Mucosa of gallbladder (tissue), 1 donor: ENCODE measurements at regions not wholly inside any gene's neighbourhood (a gene's known extent, or its start where the extent isn't known, plus 50 kb on each side); places are given as distances from the start of the nearest gene placed in this dataset.
"Not testable (repeated sequence)": the region's sequence is repeated elsewhere in the genome, so short reads cannot be mapped to it uniquely, and the experiment has no call there.

ENCODE experiments used
- DNase-seq: peaks from one replicate; pipeline ENCODE4 v3.0.0-alpha.2; 2020; ENCODE audit warnings: low spot score
- donor health status: DM: no; HTN: no; CAD: no.

GRCh38 chr15:22519213-22519612 lies 60.5 kb downstream of the GOLGA6L22 start:
- not testable (repeated sequence) for DNase-seq

DNA sequence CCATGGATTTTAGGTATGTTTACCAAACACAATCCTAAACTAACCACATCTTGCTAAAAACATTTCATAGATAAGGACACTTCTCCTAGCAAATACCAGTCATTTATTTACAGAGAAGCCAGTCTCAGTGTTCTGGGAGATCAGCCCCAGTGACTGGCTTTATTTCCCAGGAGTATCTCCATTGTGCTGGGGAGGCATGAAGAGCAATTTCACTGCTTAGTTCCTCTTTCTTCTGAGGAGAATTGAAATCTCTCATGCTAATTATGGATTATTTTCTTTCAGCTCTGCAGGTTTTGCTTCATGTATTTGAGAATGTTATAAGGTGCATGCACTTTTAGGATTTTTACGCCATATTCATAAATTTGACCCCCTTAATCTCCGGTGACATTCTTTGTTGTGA lies 67.8 kb downstream of the GOLGA6L22 start:
- not testable (repeated sequence) for DNase-seq

GRCh38 chr15:22527016-22527415 lies 68.3 kb downstream of the GOLGA6L22 start:
- DNase-seq: not testable (repeated sequence)

DNA sequence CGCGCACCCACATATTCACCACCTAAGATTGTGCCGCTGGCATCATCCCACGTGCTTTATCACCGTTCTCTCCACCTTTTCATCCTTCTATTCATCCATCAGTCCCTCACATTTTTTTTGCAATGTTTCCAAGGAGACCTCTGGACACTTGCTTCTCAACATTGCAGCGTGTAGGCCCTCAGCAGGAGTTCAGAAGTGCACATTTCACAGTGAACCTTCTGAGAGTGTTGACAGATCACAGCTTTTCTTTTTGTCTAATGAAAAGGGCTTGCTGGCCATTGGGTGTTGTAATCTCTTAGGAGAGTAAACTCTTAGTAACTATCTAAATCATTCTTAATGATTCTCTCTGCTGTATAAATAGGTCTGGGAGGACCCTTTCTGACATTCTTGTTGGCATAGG lies 70.5 kb downstream of the GOLGA6L22 start:
- not testable (repeated sequence) for DNase-seq

GRCh38 chr15:22559701-22560100 lies 101.0 kb downstream of the GOLGA6L22 start:
- not testable (repeated sequence) for DNase-seq

DNA sequence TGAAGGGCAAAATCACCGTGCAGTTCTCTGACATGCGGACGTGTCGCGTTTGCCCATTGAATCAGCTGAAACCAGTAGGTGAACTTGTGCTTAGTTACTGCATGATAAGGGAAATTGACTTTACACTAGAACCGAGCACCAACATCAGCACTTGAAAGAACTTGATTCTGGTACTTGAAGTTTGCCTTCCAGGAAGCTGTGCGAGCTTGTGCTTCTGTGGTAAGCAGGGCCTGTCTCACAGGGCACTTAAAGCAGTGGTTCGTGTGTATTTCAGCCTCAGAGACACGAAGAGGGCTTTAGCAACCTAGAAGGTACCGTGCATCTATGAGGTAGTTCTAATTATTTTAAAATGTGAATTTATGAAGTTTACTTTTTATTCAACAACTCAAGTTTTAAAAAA lies 103.0 kb downstream of the GOLGA6L22 start:
- DNase-seq: not testable (repeated sequence)

DNA sequence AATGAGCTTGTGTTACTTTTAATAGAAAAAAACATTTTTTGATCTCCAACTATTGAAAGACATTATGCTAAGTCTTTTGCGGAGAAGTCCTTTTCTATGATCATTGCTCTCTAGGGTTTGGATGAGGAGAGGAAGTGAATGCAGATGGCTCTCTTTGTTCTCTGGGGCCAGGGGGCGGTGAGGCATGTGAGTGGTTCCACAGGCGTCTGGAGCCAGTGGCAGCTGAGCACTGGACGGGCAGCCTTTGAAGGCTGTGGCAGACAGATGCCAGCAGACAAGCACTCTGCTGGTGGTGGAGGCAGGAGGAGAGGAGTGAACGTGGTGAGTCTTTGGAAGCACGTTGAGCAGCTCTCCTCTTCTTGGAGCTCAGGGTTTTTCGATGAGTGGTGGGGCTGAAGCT lies 107.8 kb downstream of the GOLGA6L22 start:
- not testable (repeated sequence) for DNase-seq

GRCh38 chr15:22569486-22569885 lies 110.8 kb downstream of the GOLGA6L22 start:
- not testable (repeated sequence) for DNase-seq

GRCh38 chr15:22572152-22572735 lies 113.5 kb downstream of the GOLGA6L22 start:
- not testable (repeated sequence) for DNase-seq

DNA sequence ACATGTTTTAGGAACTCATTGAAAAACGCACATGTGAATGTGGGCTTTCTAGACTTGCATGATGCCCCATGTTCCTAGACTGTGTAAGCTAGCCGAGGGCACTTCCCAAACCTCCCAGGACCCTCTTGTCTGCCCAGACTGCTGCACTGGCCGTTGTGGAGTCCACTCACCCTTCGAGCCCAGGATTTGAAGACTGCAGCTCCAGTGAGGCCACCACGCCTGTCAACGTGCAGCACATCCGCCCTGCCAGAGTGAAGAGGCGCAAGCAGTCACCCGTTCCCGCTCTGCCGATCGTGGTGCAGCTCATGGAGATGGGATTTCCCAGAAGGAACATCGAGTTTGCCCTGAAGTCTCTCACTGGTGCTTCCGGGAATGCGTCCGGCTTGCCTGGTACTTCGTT lies 114.1 kb downstream of the GOLGA6L22 start:
- DNase-seq: not testable (repeated sequence)

DNA sequence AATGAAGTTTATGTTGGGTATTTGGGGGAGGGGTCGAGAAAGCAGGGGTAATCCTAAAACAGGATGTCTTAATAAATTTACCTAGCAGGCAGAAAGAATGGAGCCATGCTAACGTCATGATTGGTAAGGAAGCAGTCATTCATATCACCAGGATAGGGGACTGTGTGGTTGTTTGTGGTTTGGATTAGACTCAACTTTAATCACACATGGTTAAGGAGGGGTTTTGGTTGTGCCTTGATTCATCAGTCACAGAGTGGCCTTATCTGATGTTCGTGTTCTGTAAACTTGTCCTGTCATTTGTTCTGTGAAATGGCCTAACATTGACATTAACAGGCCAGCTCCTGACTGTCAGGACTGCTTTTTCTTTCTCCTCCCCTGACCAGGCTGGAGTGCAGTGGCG lies 119.1 kb downstream of the GOLGA6L22 start:
- DNase-seq: not testable (repeated sequence)

GRCh38 chr15:22579213-22579612 lies 120.5 kb downstream of the GOLGA6L22 start:
- not testable (repeated sequence) for DNase-seq

DNA sequence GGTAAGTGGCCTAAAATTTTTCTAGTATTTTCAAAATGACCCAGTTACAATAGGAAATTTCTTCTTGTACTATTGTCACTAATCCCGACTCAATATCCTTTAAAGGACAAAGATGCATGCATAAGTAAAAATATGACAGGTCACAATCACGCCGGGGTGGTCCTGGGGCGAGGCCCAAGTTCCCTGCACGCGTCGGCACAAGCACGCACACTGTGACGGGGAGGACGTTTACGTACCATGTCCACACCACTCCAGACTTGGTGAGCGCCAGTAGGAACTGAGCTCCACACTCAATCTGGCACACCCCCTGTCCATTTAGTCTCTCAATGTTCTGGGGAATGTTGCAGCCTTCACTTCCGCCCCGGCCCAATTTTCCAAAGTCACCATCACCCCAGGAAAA lies 128.7 kb downstream of the GOLGA6L22 start:
- DNase-seq: not testable (repeated sequence)

- not testable (repeated sequence) for DNase-seq
Measured at GRCh38 chr15:22598552-22598951, 139.8 kb downstream of the GOLGA6L22 start.

DNA sequence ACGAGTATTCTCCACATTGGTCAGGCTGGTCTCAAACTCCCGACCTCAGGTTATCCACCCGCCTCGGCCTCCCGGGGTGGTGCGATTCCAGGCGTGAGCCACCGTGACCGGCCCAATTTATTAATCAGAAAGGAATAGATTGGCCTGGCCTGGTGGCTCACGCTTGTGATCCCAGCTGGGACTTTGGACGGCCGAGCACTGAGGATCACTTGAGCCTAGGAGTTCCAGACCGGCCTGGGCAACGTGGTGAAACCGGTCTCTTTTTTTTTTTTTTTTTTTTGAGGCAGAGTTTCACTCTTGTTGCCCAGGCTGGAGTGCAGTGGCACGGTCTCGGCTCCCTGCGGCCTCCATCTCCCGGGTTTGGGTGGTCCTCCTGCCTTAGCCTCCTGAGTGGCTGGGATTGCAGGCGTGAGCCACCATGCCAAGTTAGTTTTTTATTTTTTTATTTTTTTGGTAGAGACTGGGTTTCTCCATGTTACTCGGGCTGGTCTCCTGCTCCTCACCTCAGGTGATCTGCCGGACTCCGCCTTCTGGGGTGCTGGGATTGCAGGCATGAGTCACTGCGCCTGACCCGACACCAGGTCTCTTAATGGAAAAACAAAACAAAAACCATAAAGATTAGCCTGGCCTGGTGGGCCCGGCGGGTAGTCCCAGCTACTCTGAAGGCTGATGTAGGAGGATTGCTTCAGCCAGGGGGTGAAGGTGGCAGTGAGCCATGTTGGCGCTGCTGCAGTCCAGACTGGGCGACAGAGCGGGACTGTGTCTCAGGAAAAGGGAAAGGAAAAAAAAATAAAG lies 141.0 kb downstream of the GOLGA6L22 start:
- DNase-seq: not testable (repeated sequence)

- DNase-seq: not testable (repeated sequence)
Measured at GRCh38 chr15:22616976-22617375, 158.3 kb downstream of the GOLGA6L22 start.

GRCh38 chr15:22631789-22632188 lies 154.7 kb upstream of the NIPA1 start:
- DNase-seq: not testable (repeated sequence)

GRCh38 chr15:22639983-22640382 lies 146.5 kb upstream of the NIPA1 start:
- not testable (repeated sequence) for DNase-seq

DNA sequence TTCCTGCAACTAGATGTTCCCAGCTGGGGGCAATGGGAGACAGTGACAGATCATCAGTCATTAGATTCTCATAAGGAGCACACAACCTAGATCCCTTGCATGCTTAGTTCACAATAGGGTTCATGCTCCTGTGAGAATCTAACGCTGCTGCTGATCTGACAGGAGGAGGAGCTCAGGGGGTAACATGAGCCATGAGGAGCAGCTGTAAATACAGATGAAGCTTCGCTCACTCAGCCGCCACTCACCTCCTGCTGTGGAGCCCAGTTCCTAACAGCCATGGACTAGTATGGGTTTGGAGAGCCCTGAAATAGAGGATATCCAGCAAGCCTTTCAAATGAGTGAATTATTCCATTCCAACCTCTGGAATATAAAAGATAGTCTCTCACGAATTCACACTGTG lies 137.0 kb upstream of the NIPA1 start:
- not testable (repeated sequence) for DNase-seq

GRCh38 chr15:22651179-22651578 lies 135.3 kb upstream of the NIPA1 start:
- not testable (repeated sequence) for DNase-seq

GRCh38 chr15:22664294-22665058 lies 122.0 kb upstream of the NIPA1 start:
- peak; percentile 27 for DNase-seq

- DNase-seq: peak; percentile 14
Measured at GRCh38 chr15:22665059-22665702, 121.3 kb upstream of the NIPA1 start.
